DOHH2 (cell line): ENCODE measurements at regions not wholly inside any gene's neighbourhood (a gene's known extent, or its start where the extent isn't known, plus 50 kb on each side); places are given as distances from the start of the nearest gene placed in this dataset.

Experiments
- H3F3A ChIP-seq: fragments of 200-600 bp; sonication (generic), shearing (Covaris generic); 2 replicates; pipeline ENCODE4 v1.6.0; 2016; ENCODE audit warnings: antibody characterized with exemption, mild to moderate bottlenecking; ENCODE audit not compliant: control insufficient read depth, insufficient read depth
- H3K27ac ChIP-seq: fragments of 200-600 bp; sonication (generic); 2 replicates; pipeline ENCODE4 v1.5.1; 2014; ENCODE audit warnings: low read depth, mild to moderate bottlenecking, low read length, moderate library complexity
- H3K27me3 ChIP-seq: fragments of 200-600 bp; sonication (generic); 2 replicates; pipeline ENCODE4 v1.6.1; 2014; ENCODE audit warnings: mild to moderate bottlenecking, low read length, mixed read lengths; ENCODE audit not compliant: control insufficient read depth
- H3K36me3 ChIP-seq: fragments of 200-600 bp; sonication (generic); 2 replicates; pipeline ENCODE4 v1.6.1; 2014; ENCODE audit warnings: mild to moderate bottlenecking, low read length, moderate library complexity, mixed read lengths; ENCODE audit not compliant: control insufficient read depth
- H3K4me1 ChIP-seq: fragments of 200-600 bp; sonication (generic); 2 replicates; pipeline ENCODE4 v1.6.1; 2014; ENCODE audit warnings: mild to moderate bottlenecking, low read length, mixed read lengths; ENCODE audit not compliant: control insufficient read depth
- H3K4me2 ChIP-seq: fragments of 200-600 bp; sonication (generic); 2 replicates; pipeline ENCODE4 v1.6.0; 2014; ENCODE audit warnings: mild to moderate bottlenecking, low read length, moderate library complexity
- H3K4me3 ChIP-seq: fragments of 200-600 bp; sonication (generic); 2 replicates; pipeline ENCODE4 v1.5.1; 2014; ENCODE audit warnings: mild to moderate bottlenecking, low read length, mixed read lengths
- H3K79me2 ChIP-seq: fragments of 200-600 bp; sonication (generic); 2 replicates; pipeline ENCODE4 v1.6.1; 2014; ENCODE audit warnings: mild to moderate bottlenecking, low read length, mixed read lengths; ENCODE audit not compliant: control insufficient read depth
- H3K9me2 ChIP-seq: fragments of 200-600 bp; sonication (generic); replicated peaks from 2 replicates; pipeline ENCODE4 v1.6.1; 2014; ENCODE audit warnings: mild to moderate bottlenecking, low read length, mixed read lengths; ENCODE audit not compliant: control insufficient read depth
- H3K9me3 ChIP-seq: fragments of 200-600 bp; sonication (generic); 2 replicates; pipeline ENCODE4 v1.6.1; 2014; ENCODE audit warnings: antibody characterized with exemption, low read length, mixed read lengths; ENCODE audit not compliant: control insufficient read depth, insufficient read depth
- H4K20me1 ChIP-seq: fragments of 200-600 bp; sonication (generic); 2 replicates; pipeline ENCODE4 v1.6.0; 2014; ENCODE audit warnings: low read depth, mild to moderate bottlenecking, antibody characterized with exemption, low read length, moderate library complexity; ENCODE audit not compliant: control insufficient read depth, insufficient read depth
- EZH2phosphoT487 ChIP-seq: fragments of 200-600 bp; sonication (generic); IDR thresholded peaks from 2 replicates; pipeline ENCODE4 v1.6.1; 2017; ENCODE audit warnings: borderline replicate concordance, mild to moderate bottlenecking, antibody characterized with exemption, low read length, moderate library complexity, mixed read lengths
- TF ChIP-seq, protein P1 (sequence below): fragments of 200-600 bp; sonication (generic); IDR thresholded peaks from one replicate; pipeline ENCODE4 v1.5.1; 2014; ENCODE audit warnings: antibody characterized with exemption, mild to moderate bottlenecking, low read depth, low read length; ENCODE audit not compliant: poor library complexity, severe bottlenecking

DNA sequence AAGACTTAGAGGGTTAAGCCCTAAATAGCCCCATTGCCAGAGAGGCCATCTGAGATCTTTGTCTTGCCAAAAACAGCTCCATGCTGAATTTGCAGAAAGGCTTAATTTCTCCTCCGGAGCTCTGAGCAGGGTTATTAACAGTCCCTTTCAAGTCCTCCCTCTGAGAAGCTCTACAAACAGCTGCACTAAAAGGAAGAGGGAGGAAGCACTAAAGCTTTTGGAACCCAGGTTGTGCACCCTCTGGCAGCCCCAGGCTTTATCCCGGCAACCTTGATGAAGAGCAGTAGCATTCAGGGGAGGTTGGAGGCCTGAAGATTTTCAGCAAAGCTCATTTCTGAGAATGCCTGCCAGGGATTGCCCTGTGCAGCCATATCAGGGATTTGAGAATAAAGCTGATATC, 554.7 kb downstream of the RBFOX1 start:
- no peaks in the 10 kb centered on the region for H4K20me1 ChIP-seq
- no peaks in the 10 kb centered on the region for H3K9me2 ChIP-seq
- TF ChIP-seq EZH2phosphoT487 = no peak
- TF ChIP-seq, protein P1, sequence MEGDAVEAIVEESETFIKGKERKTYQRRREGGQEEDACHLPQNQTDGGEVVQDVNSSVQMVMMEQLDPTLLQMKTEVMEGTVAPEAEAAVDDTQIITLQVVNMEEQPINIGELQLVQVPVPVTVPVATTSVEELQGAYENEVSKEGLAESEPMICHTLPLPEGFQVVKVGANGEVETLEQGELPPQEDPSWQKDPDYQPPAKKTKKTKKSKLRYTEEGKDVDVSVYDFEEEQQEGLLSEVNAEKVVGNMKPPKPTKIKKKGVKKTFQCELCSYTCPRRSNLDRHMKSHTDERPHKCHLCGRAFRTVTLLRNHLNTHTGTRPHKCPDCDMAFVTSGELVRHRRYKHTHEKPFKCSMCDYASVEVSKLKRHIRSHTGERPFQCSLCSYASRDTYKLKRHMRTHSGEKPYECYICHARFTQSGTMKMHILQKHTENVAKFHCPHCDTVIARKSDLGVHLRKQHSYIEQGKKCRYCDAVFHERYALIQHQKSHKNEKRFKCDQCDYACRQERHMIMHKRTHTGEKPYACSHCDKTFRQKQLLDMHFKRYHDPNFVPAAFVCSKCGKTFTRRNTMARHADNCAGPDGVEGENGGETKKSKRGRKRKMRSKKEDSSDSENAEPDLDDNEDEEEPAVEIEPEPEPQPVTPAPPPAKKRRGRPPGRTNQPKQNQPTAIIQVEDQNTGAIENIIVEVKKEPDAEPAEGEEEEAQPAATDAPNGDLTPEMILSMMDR = no peak
- H3K9me3 ChIP-seq = no peaks in the 10 kb centered on the region
- H3K4me2 ChIP-seq = no peak overlapping the region
- H3F3A ChIP-seq = no peaks in the 10 kb centered on the region
- H3K4me1 ChIP-seq = no peaks in the 10 kb centered on the region
- H3K27me3 ChIP-seq = no peaks in the 10 kb centered on the region
- no peaks in the 10 kb centered on the region for H3K36me3 ChIP-seq
- no peak overlapping the region for H3K4me3 ChIP-seq
- H3K27ac ChIP-seq = no peak overlapping the region
- no peaks in the 10 kb centered on the region for H3K79me2 ChIP-seq

GRCh38 chr16:7871979-7872378, 539.3 kb downstream of the RBFOX1 start:
- H3K4me1 ChIP-seq = no peaks in the 10 kb centered on the region
- H3K79me2 ChIP-seq = no peaks in the 10 kb centered on the region
- H3K9me2 ChIP-seq = no peaks in the 10 kb centered on the region
- no peaks in the 10 kb centered on the region for H3K27me3 ChIP-seq
- TF ChIP-seq, protein P1 = no peak
- TF ChIP-seq EZH2phosphoT487 = no peak
- no peaks in the 10 kb centered on the region for H3K36me3 ChIP-seq
- no peak overlapping the region for H3K4me3 ChIP-seq
- no peak overlapping the region for H3K4me2 ChIP-seq
- no peaks in the 10 kb centered on the region for H3K9me3 ChIP-seq
- no peaks in the 10 kb centered on the region for H3F3A ChIP-seq
- H4K20me1 ChIP-seq = no peaks in the 10 kb centered on the region
- H3K27ac ChIP-seq = no peak overlapping the region

GRCh38 chr16:7871371-7871770, 538.7 kb downstream of the RBFOX1 start:
- Histone ChIP-seq H3K79me2 (no peaks in the 10 kb centered on the region), H4K20me1 (no peaks in the 10 kb centered on the region), H3K9me2 (no peaks in the 10 kb centered on the region), H3K4me1 (no peaks in the 10 kb centered on the region), H3K36me3 (no peaks in the 10 kb centered on the region), H3K4me3 (no peak overlapping the region), H3K9me3 (no peaks in the 10 kb centered on the region), H3K27me3 (no peaks in the 10 kb centered on the region), H3K4me2 (no peak overlapping the region), H3F3A (no peaks in the 10 kb centered on the region), H3K27ac (no peak overlapping the region)
- TF ChIP-seq, protein P1 = no peak
- TF ChIP-seq EZH2phosphoT487 = no peak

GRCh38 chr16:7867831-7868230, 535.2 kb downstream of the RBFOX1 start:
- no peak for TF ChIP-seq EZH2phosphoT487
- TF ChIP-seq, protein P1 = no peak
- no peaks in the 10 kb centered on the region for H3F3A ChIP-seq

More at GRCh38 chr16:7867831-7868230, 535.2 kb downstream of the RBFOX1 start:
- Histone ChIP-seq H3K4me2 (no peak overlapping the region), H4K20me1 (no peaks in the 10 kb centered on the region), H3K9me3 (no peaks in the 10 kb centered on the region), H3K4me3 (no peak overlapping the region), H3K9me2 (no peaks in the 10 kb centered on the region), H3K79me2 (no peaks in the 10 kb centered on the region), H3K27ac (no peak overlapping the region), H3K4me1 (no peaks in the 10 kb centered on the region), H3K27me3 (no peaks in the 10 kb centered on the region), H3K36me3 (no peaks in the 10 kb centered on the region)
